ENCODE measurements at regions not wholly inside any gene's neighbourhood (a gene's known extent, or its start where the extent isn't known, plus 50 kb on each side); places are given as distances from the start of the nearest gene placed in this dataset.

DNA sequence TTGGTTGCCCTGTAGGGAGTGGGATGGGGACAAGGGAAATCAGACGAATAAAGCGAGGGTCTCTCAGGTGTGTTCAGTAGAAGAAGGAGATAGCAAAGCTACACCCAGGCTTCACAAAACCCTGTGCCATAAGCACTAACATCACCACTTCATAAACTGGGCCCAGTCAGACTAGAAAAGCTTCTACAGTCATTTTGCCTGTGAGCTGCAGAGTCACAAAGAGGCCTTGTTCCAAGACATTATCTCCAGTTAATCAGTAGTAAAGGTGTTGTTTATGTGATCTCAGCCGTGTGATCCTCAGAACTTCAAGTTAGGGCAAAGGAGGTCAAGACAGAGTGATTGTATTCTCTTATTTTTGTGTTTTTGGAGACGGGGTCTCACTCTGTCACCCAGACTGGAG lies 148.0 kb downstream of the GALR1 start:
- no peak overlapping the region for H3K4me3 ChIP-seq (ENCODE audit: low read depth, low read length)
- H3K36me3 ChIP-seq (ENCODE audit: control insufficient read depth, insufficient read depth, low read length) = no peaks in the 10 kb centered on the region
- CTCF ChIA-PET = no interaction called here
- TF ChIP-seq CTCF (IDR thresholded peaks at IDR 0.05; ENCODE audit: insufficient read depth, low read depth, low read length) = no peak
- H3K27me3 ChIP-seq (ENCODE audit: control insufficient read depth, insufficient read depth, low read length) = no peaks in the 10 kb centered on the region
- POLR2A ChIA-PET = no interaction called here
- DNase-seq (ENCODE audit: low read depth) = no peak

DNA sequence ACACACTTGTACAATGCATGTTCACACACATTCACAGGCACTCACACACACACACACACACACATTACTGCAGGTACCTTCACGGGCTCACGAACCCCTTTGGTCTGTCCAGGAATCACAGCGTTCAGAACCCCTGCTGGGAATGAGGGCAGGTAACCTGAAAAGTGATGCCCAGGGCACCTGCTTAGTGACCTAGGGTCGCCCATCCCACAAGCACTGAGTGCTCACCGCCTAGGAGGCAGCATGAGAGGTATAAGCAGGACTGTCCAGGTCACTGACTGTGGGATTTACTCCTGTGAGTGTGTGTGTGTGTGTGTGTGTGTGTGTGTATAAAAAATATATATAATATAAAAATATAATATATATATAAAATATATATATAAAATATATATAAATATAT lies 150.9 kb downstream of the GALR1 start:
- H3K4me3 ChIP-seq (ENCODE audit: low read depth, low read length) = no peak overlapping the region
- no peaks in the 10 kb centered on the region for H3K36me3 ChIP-seq (ENCODE audit: control insufficient read depth, insufficient read depth, low read length)
- DNase-seq (ENCODE audit: low read depth) = no peak
- no peaks in the 10 kb centered on the region for H3K27me3 ChIP-seq (ENCODE audit: control insufficient read depth, insufficient read depth, low read length)
- POLR2A ChIA-PET = no interaction called here
- no peak for TF ChIP-seq CTCF (IDR thresholded peaks at IDR 0.05; ENCODE audit: insufficient read depth, low read depth, low read length)
- CTCF ChIA-PET = no interaction called here

DNA sequence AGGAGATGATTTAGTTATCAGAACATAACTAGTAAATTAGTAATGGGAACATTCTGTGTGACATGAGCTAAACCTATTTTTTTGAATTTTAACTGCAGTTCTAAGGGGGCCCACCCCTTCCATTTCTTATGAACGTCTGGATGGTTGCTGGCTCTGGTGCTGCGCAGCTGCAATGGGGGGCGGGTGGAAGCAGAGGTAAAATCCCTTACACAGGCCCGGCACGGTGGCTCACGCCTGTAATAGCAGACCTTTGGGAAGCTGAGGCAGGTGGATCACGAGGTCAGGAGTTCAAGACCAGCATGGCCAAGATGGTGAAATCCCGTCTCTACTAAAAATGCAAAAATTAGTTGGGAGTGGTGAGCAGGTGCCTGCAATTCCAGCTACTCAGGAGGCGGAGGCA lies 151.5 kb downstream of the GALR1 start:
- DNase-seq (ENCODE audit: low read depth) = no peak
- Histone ChIP-seq H3K27me3 (ENCODE audit: control insufficient read depth, insufficient read depth, low read length) (no peaks in the 10 kb centered on the region), H3K36me3 (ENCODE audit: control insufficient read depth, insufficient read depth, low read length) (no peaks in the 10 kb centered on the region), H3K4me3 (ENCODE audit: low read depth, low read length) (no peak overlapping the region)
- no peak for TF ChIP-seq CTCF (IDR thresholded peaks at IDR 0.05; ENCODE audit: insufficient read depth, low read depth, low read length)
- ChIA-PET CTCF (no interaction called here), POLR2A (no interaction called here)

GRCh38 chr18:77403969-77404535 lies 154.4 kb downstream of the GALR1 start:
- DNase-seq (ENCODE audit: low read depth) = no peak
- POLR2A ChIA-PET = no interaction called here

GRCh38 chr18:77405096-77405495 lies 155.4 kb downstream of the GALR1 start:
- Histone ChIP-seq H3K27me3 (ENCODE audit: control insufficient read depth, insufficient read depth, low read length) (no peaks in the 10 kb centered on the region), H3K4me3 (ENCODE audit: low read depth, low read length) (no peak overlapping the region), H3K36me3 (ENCODE audit: control insufficient read depth, insufficient read depth, low read length) (no peaks in the 10 kb centered on the region)
- TF ChIP-seq CTCF (IDR thresholded peaks at IDR 0.05; ENCODE audit: insufficient read depth, low read depth, low read length) = no peak
- no peak for DNase-seq (ENCODE audit: low read depth)
- CTCF ChIA-PET = no interaction called here
- POLR2A ChIA-PET = no interaction called here

More at GRCh38 chr18:77403969-77404535, 154.4 kb downstream of the GALR1 start:
- H3K36me3 ChIP-seq (ENCODE audit: control insufficient read depth, insufficient read depth, low read length) = no peaks in the 10 kb centered on the region
- TF ChIP-seq CTCF (IDR thresholded peaks at IDR 0.05; ENCODE audit: insufficient read depth, low read depth, low read length) = no peak
- no peaks in the 10 kb centered on the region for H3K27me3 ChIP-seq (ENCODE audit: control insufficient read depth, insufficient read depth, low read length)
- CTCF ChIA-PET = no interaction called here
- H3K4me3 ChIP-seq (ENCODE audit: low read depth, low read length) = no peak overlapping the region
